ENCODE measurements at regions not wholly inside any gene's neighbourhood (a gene's known extent, or its start where the extent isn't known, plus 50 kb on each side); places are given as distances from the start of the nearest gene placed in this dataset.

DNA sequence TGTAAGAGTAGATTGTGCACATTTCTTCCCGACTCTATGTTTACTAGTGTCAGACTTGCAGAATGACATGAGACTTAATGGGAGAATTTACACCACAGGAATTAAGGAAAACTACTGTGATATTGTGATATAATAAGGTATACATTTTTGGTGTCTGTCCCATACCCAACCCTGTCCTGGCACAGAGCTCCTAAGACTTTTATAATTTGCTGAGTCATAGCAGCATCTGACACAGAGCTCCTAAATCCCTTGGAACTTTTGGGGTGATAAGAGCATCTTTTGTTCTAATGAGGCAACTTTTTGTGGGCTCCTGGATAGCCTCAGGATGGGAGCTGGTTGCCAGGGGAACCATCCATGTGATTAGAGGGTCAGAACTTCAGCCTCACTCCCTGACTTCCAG, 1607.0 kb downstream of the RPA4 start:
- TF ChIP-seq POLR2A (IDR thresholded peaks at IDR 0.05; ENCODE audit: borderline replicate concordance, extremely low read depth, insufficient read depth, insufficient read length) (no peak), EZH2phosphoT487 (IDR thresholded peaks at IDR 0.05; ENCODE audit: borderline replicate concordance) (no peak), RAD21 (IDR thresholded peaks at IDR 0.05; ENCODE audit: low read depth) (no peak), CEBPB (IDR thresholded peaks at IDR 0.05; ENCODE audit: low read depth) (no peak), YY1 (IDR thresholded peaks at IDR 0.05; ENCODE audit: extremely low read depth, insufficient replicate concordance, low read depth, low read length) (no peak)
- TF ChIP-seq, protein P1, sequence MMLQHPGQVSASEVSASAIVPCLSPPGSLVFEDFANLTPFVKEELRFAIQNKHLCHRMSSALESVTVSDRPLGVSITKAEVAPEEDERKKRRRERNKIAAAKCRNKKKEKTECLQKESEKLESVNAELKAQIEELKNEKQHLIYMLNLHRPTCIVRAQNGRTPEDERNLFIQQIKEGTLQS (IDR thresholded peaks at IDR 0.05), result no peak
- TF ChIP-seq, protein P2, sequence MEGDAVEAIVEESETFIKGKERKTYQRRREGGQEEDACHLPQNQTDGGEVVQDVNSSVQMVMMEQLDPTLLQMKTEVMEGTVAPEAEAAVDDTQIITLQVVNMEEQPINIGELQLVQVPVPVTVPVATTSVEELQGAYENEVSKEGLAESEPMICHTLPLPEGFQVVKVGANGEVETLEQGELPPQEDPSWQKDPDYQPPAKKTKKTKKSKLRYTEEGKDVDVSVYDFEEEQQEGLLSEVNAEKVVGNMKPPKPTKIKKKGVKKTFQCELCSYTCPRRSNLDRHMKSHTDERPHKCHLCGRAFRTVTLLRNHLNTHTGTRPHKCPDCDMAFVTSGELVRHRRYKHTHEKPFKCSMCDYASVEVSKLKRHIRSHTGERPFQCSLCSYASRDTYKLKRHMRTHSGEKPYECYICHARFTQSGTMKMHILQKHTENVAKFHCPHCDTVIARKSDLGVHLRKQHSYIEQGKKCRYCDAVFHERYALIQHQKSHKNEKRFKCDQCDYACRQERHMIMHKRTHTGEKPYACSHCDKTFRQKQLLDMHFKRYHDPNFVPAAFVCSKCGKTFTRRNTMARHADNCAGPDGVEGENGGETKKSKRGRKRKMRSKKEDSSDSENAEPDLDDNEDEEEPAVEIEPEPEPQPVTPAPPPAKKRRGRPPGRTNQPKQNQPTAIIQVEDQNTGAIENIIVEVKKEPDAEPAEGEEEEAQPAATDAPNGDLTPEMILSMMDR (IDR thresholded peaks at IDR 0.05 in 2 of 3, conservative IDR thresholded peaks at IDR 0.05 in 1 of 3; ENCODE audit: borderline replicate concordance in 1 of 3, insufficient read depth in 1 of 3, low read depth in 2 of 3, low read length in 2 of 3), result no peak

All from HCT116 (cell line).